ENCODE measurements at regions not wholly inside any gene's neighbourhood (a gene's known extent, or its start where the extent isn't known, plus 50 kb on each side); places are given as distances from the start of the nearest gene placed in this dataset.

- Mint-ChIP-seq H3K27ac (no peak overlapping the region), H3K9me3 (no peaks in the 10 kb centered on the region), H3K27me3 (no peaks in the 10 kb centered on the region), H3K4me1 (no peaks in the 10 kb centered on the region), H3K36me3 (ENCODE audit: low read depth) (no peaks in the 10 kb centered on the region), H3K4me3 (no peak overlapping the region)
- intact Hi-C loops (cut with micrococcal nuclease): loop anchor here (10.0 kb wide), 1 partner anchor 1261 kb away; no protein-coding TSS in a partner anchor
- no peak for DNase-seq
Observed at GRCh38 chr1:163523375-163524029, 201.7 kb downstream of the NUF2 start.

DNA sequence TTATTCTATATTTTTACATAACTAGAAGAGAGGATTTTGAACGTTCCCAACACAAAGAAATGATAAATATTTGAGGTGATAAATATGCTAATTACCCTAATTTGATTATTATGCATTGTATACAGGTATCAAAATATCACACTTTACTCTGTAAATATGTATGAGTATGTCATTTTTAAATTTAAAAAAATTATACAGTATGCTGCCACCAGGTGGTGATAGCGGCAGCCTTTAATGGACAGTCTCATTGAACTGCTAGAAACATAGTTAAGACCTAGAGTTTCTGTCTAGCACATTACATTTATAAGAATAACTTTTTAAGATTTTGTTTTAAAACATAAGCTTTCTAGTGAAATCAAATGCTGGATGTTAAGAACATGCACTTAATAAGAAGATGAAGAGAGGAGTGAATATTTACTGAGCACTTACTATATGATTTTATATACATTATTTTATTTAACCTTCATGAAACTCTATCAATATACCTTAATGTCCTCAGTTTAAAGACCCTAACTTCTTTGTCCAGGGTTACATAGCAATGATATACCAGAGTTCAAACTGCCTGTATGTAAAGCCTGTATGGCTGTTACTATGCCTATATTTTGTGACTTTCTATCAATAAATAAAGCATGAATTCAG, 207.1 kb downstream of the NUF2 start:
- intact Hi-C loops (cut with micrococcal nuclease): loop anchor here (10.0 kb wide), 1 partner anchor 1256 kb away; no protein-coding TSS in a partner anchor
- Mint-ChIP-seq H3K36me3 (ENCODE audit: low read depth) (no peaks in the 10 kb centered on the region), H3K4me3 (no peak overlapping the region), H3K9me3 (no peaks in the 10 kb centered on the region), H3K4me1 (no peaks in the 10 kb centered on the region), H3K27ac (no peak overlapping the region), H3K27me3 (no peaks in the 10 kb centered on the region)
- peak; percentile 60 for DNase-seq

DNA sequence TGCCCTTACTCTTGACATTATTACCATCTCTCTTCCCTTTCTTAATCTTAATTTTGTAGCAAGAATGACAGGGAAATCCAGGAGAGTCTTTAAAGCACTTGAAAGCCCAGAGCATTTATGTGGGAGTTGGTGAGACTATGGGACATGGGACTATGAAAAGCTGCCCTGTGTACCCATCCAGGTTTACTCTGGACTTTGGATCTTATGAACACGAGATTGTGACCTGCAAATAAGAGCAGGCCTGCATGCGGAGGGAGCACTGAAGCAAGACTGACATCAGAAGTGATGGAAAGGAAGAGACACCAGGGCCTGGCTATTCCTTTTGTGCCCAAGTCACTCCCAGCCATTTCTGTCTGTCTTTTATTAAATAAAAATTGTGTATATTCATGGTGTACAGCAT, 209.6 kb downstream of the NUF2 start:
- no peaks in the 10 kb centered on the region for H3K27me3 Mint-ChIP-seq
- H3K9me3 Mint-ChIP-seq: no peaks in the 10 kb centered on the region
- H3K4me1 Mint-ChIP-seq: no peaks in the 10 kb centered on the region
- H3K4me3 Mint-ChIP-seq: no peak overlapping the region
- no peaks in the 10 kb centered on the region for H3K36me3 Mint-ChIP-seq (ENCODE audit: low read depth)
- intact Hi-C loops (cut with micrococcal nuclease): no loop called here
- H3K27ac Mint-ChIP-seq: no peak overlapping the region
- DNase-seq: no peak

GRCh38 chr1:163535401-163535800, 213.6 kb downstream of the NUF2 start:
- no peak overlapping the region for H3K27ac Mint-ChIP-seq
- no peak for DNase-seq
- H3K36me3 Mint-ChIP-seq (ENCODE audit: low read depth): no peaks in the 10 kb centered on the region
- H3K27me3 Mint-ChIP-seq: no peaks in the 10 kb centered on the region
- no peak overlapping the region for H3K4me3 Mint-ChIP-seq
- H3K4me1 Mint-ChIP-seq: no peaks in the 10 kb centered on the region
- no peaks in the 10 kb centered on the region for H3K9me3 Mint-ChIP-seq
- intact Hi-C loops (cut with micrococcal nuclease): no loop called here

DNA sequence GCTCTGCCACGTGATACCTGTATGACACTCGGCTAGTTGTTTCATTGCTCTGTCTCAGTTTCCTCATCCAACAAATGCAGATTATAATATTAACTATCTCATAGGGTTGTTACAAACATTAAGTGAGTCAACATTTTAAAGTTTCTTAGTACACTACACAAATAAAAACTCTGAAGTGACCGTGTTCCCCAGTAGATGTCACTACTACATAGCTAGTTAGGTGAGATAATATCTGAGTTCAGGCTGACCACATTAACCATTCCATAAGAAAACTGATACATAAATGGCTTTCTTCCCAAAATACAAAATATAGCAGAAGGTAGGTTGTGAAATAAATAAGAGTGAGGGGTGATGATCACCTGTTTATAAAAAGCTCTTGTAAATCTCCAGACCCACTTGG, 214.1 kb downstream of the NUF2 start:
- no peak overlapping the region for H3K4me3 Mint-ChIP-seq
- H3K4me1 Mint-ChIP-seq: no peaks in the 10 kb centered on the region
- no peak overlapping the region for H3K27ac Mint-ChIP-seq
- no peak for DNase-seq
- no peaks in the 10 kb centered on the region for H3K27me3 Mint-ChIP-seq
- intact Hi-C loops (cut with micrococcal nuclease): no loop called here
- H3K9me3 Mint-ChIP-seq: no peaks in the 10 kb centered on the region
- H3K36me3 Mint-ChIP-seq (ENCODE audit: low read depth): no peaks in the 10 kb centered on the region

DNA sequence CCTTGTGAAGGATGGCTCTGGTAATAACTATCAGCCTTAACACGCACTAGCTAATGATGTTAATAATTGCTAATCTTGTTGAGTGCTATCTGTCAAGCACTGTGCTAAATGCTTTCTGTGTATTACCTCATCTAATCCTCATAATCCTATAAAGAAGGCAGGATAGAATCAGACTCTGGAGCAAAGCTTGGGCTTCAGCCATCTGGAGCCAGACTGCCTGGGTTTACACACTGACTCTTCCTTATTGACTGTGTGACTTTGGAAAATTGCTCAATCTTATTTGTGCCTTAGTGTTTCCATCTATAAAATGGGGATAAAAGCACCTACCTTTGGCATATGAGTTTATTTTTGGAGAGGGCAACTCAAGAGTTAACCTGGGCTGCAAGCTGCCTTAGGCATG, 216.1 kb downstream of the NUF2 start:
- Mint-ChIP-seq H3K4me3 (no peak overlapping the region), H3K4me1 (no peaks in the 10 kb centered on the region), H3K36me3 (ENCODE audit: low read depth) (no peaks in the 10 kb centered on the region), H3K9me3 (no peaks in the 10 kb centered on the region), H3K27ac (no peak overlapping the region), H3K27me3 (no peaks in the 10 kb centered on the region)
- no peak for DNase-seq
- intact Hi-C loops (cut with micrococcal nuclease): no loop called here

- intact Hi-C loops (cut with micrococcal nuclease): no loop called here
- Mint-ChIP-seq H3K27ac (no peak overlapping the region), H3K9me3 (no peaks in the 10 kb centered on the region), H3K36me3 (ENCODE audit: low read depth) (no peaks in the 10 kb centered on the region), H3K27me3 (no peaks in the 10 kb centered on the region), H3K4me3 (no peak overlapping the region), H3K4me1 (no peaks in the 10 kb centered on the region)
- DNase-seq: no peak
Observed at GRCh38 chr1:163538667-163539066, 216.9 kb downstream of the NUF2 start.

DNA sequence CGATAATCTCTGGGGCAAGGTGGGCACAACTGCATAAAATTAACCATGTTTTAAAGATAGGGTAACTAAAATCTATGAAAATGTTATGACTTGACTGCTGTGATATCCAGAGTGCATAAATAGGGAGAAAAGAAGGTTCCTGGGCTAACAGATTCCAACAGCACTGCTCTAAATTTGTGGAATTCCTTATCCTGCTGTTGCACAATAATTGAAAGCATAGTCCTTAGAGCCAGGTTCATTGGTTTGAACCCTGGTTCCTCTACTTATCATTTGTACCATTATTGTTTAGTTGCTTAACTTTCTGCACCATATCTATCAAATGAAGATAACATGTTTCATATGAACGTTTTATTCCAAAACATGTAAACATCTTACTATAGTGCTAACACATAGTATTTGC, 219.0 kb downstream of the NUF2 start:
- no peak overlapping the region for H3K27ac Mint-ChIP-seq
- no peaks in the 10 kb centered on the region for H3K27me3 Mint-ChIP-seq
- intact Hi-C loops (cut with micrococcal nuclease): no loop called here
- no peaks in the 10 kb centered on the region for H3K36me3 Mint-ChIP-seq (ENCODE audit: low read depth)
- H3K4me3 Mint-ChIP-seq: no peak overlapping the region
- DNase-seq: no peak
- H3K9me3 Mint-ChIP-seq: no peaks in the 10 kb centered on the region
- H3K4me1 Mint-ChIP-seq: no peaks in the 10 kb centered on the region

DNA sequence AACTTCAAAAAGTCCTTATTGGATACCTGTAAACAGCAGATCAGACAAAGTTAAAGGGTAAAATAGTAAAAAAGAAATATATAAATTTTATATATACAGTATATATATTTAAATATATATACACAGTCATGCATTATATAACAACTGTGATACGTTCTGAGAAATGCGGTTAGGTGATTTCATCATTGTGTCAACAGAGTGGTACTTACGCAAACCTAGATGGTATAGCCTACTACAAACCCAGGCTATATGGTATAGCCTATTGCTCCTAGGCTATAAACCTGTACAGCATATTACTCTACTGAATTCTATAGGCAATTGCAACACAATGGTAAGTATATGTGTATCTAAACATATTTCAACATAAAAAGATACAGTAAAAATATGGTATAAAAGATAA, 222.7 kb downstream of the NUF2 start:
- H3K27ac Mint-ChIP-seq: no peak overlapping the region
- no peaks in the 10 kb centered on the region for H3K27me3 Mint-ChIP-seq
- H3K4me1 Mint-ChIP-seq: no peaks in the 10 kb centered on the region
- H3K36me3 Mint-ChIP-seq (ENCODE audit: low read depth): no peaks in the 10 kb centered on the region
- H3K4me3 Mint-ChIP-seq: no peak overlapping the region
- H3K9me3 Mint-ChIP-seq: no peaks in the 10 kb centered on the region
- intact Hi-C loops (cut with micrococcal nuclease): no loop called here
- no peak for DNase-seq

- Mint-ChIP-seq H3K4me3 (no peak overlapping the region), H3K9me3 (no peaks in the 10 kb centered on the region), H3K4me1 (no peaks in the 10 kb centered on the region), H3K36me3 (ENCODE audit: low read depth) (no peaks in the 10 kb centered on the region), H3K27ac (no peak overlapping the region), H3K27me3 (no peaks in the 10 kb centered on the region)
- no peak for DNase-seq
- intact Hi-C loops (cut with micrococcal nuclease): no loop called here
Observed at GRCh38 chr1:163558162-163558561, 236.4 kb downstream of the NUF2 start.

DNA sequence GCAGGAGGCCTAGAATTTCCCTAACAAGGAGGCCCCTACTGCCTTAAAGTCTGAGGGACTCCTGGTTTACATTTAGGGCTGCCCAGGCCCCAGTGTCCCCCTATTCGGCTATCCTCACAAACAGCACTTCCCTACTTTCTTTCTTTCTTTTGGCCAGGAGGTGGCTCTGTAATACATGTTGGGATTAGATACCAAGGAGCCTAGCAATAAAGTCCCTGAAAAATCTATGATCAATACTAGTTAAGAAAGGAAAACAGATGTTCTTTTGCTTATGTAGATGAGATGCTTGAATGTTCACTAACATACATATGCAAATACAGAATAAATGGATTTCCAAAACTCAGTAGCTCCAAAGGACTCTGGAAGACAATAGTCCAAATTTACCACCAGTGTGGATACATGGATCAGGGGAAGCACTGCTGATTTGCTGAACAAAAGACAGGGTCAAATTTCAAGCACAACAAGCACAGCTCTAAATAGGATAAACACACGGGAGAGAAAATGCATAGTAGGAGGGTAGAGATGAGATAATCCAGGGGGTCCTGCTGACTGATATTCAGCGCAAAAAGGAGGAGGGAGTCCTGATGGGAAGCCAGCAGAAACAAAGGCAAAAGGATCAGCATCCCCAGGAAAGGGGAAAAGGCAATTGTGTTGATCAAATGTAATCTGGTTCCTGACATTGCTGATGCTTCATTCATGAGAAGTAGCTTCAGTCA, 240.0 kb downstream of the NUF2 start:
- H3K4me3 Mint-ChIP-seq: no peak overlapping the region
- H3K4me1 Mint-ChIP-seq: no peaks in the 10 kb centered on the region
- intact Hi-C loops (cut with micrococcal nuclease): no loop called here
- no peaks in the 10 kb centered on the region for H3K9me3 Mint-ChIP-seq
- H3K27ac Mint-ChIP-seq: no peak overlapping the region
- no peak for DNase-seq
- H3K27me3 Mint-ChIP-seq: no peaks in the 10 kb centered on the region
- H3K36me3 Mint-ChIP-seq (ENCODE audit: low read depth): no peaks in the 10 kb centered on the region

- no peak for DNase-seq
- no peak overlapping the region for H3K4me3 Mint-ChIP-seq
- no peaks in the 10 kb centered on the region for H3K4me1 Mint-ChIP-seq
- no peaks in the 10 kb centered on the region for H3K36me3 Mint-ChIP-seq (ENCODE audit: low read depth)
- H3K27ac Mint-ChIP-seq: no peak overlapping the region
- intact Hi-C loops (cut with micrococcal nuclease): no loop called here
- no peaks in the 10 kb centered on the region for H3K9me3 Mint-ChIP-seq
- no peaks in the 10 kb centered on the region for H3K27me3 Mint-ChIP-seq
Observed at GRCh38 chr1:163562355-163562754, 240.6 kb downstream of the NUF2 start.

GRCh38 chr1:163565166-163565565, 243.4 kb downstream of the NUF2 start:
- no peak for DNase-seq
- H3K4me3 Mint-ChIP-seq: no peak overlapping the region
- H3K27me3 Mint-ChIP-seq: no peaks in the 10 kb centered on the region
- H3K36me3 Mint-ChIP-seq (ENCODE audit: low read depth): no peaks in the 10 kb centered on the region
- H3K27ac Mint-ChIP-seq: no peak overlapping the region
- intact Hi-C loops (cut with micrococcal nuclease): no loop called here
- H3K9me3 Mint-ChIP-seq: no peaks in the 10 kb centered on the region
- H3K4me1 Mint-ChIP-seq: no peaks in the 10 kb centered on the region

DNA sequence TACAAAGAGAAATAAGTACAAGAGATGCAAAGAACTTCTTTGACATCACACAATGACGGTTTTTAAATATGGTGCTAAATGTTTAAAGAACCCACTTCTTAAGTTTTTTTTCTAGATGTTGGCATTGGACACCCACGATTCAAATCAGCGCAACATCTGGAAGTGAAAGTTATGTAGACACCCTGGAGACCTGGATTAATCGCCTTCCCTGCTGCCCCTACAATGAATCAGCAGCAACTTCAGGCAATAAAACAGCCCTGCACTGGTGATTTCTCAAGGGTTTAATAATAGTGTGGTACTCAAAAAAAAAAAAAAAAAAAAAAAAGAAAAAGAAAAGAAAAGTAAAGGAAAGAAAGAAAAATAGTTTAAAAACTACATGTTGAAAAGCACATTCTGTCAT, 248.3 kb downstream of the NUF2 start:
- Mint-ChIP-seq H3K4me1 (no peaks in the 10 kb centered on the region), H3K27me3 (no peaks in the 10 kb centered on the region), H3K4me3 (no peak overlapping the region), H3K36me3 (ENCODE audit: low read depth) (no peaks in the 10 kb centered on the region), H3K9me3 (no peaks in the 10 kb centered on the region), H3K27ac (no peak overlapping the region)
- intact Hi-C loops (cut with micrococcal nuclease): no loop called here
- no peak for DNase-seq

Measured in activated CD4-positive, alpha-beta T cell treated with anti-CD3 and anti-CD28 coated beads, Interleukin-2, amount 10 ng/mL, durations not matched to agents 24 days and 14 days (primary cell).